ENCODE measurements at regions not wholly inside any gene's neighbourhood (a gene's known extent, or its start where the extent isn't known, plus 50 kb on each side); places are given as distances from the start of the nearest gene placed in this dataset.

GRCh38 chr17:16881239-16881924 is 90.5 kb downstream of the TNFRSF13B start:
- TF ChIP-seq CTCF (IDR thresholded peaks at IDR 0.05; ENCODE audit: low read depth, low read length, poor library complexity, severe bottlenecking) = no peak
- no peak for TF ChIP-seq EZH2phosphoT487 (IDR thresholded peaks at IDR 0.05; ENCODE audit: borderline replicate concordance, low read length)

Measured in DOHH2 (cell line).